ENCODE measurements at regions not wholly inside any gene's neighbourhood (a gene's known extent, or its start where the extent isn't known, plus 50 kb on each side); places are given as distances from the start of the nearest gene placed in this dataset.

DNA sequence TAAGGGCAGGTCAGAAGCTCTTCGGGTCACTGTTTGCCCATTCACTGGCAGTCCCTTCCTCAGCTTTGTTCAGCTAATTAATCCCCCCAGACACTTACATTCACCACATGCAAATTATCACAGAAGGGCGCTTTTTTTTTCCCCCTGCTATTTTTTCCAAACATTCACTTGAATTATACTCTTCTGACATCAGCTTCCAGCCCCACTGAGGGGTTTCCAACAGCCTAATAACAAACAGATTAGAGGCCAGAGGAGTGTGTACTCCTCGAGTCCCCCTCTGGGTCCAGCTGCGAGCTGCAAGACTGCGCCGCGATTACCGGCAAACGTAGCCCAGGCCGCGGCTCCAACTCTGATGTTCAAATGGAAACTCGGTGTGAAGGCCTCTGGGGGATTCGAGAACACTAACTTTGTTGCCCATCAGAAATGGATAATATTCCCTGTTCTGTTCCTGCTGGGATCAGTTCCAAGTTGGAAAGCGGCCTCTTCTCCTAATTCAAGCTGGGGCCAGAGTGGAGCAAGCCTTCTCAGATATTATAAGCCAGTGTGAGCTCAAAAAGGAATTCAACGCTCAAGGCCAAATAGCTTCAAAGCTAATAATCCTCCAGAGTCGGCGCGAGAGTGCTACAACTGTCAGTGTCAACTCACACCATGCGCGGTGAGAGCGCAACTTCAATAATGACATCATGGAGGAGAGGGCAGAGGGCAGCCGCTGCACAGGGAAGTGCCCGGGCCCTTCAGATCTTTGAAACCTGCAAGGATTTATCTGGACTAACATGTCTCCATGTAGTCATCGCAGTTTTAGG, 560.8 kb downstream of the BNC2 start:
- POLR2A ChIA-PET, result no interaction called here
- TF ChIP-seq FOXA1 (IDR thresholded peaks at IDR 0.05) (no peak), SP1 (IDR thresholded peaks at IDR 0.05) (no peak), ZNF384 (IDR thresholded peaks at IDR 0.05) (no peak), NFRKB (IDR thresholded peaks at IDR 0.05) (no peak)
- TF ChIP-seq, protein P1, sequence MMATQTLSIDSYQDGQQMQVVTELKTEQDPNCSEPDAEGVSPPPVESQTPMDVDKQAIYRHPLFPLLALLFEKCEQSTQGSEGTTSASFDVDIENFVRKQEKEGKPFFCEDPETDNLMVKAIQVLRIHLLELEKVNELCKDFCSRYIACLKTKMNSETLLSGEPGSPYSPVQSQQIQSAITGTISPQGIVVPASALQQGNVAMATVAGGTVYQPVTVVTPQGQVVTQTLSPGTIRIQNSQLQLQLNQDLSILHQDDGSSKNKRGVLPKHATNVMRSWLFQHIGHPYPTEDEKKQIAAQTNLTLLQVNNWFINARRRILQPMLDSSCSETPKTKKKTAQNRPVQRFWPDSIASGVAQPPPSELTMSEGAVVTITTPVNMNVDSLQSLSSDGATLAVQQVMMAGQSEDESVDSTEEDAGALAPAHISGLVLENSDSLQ (IDR thresholded peaks at IDR 0.05), result no peak
- CTCF ChIA-PET, result no interaction called here
- no peak for DNase-seq (ENCODE audit: extremely low spot score)

DNA sequence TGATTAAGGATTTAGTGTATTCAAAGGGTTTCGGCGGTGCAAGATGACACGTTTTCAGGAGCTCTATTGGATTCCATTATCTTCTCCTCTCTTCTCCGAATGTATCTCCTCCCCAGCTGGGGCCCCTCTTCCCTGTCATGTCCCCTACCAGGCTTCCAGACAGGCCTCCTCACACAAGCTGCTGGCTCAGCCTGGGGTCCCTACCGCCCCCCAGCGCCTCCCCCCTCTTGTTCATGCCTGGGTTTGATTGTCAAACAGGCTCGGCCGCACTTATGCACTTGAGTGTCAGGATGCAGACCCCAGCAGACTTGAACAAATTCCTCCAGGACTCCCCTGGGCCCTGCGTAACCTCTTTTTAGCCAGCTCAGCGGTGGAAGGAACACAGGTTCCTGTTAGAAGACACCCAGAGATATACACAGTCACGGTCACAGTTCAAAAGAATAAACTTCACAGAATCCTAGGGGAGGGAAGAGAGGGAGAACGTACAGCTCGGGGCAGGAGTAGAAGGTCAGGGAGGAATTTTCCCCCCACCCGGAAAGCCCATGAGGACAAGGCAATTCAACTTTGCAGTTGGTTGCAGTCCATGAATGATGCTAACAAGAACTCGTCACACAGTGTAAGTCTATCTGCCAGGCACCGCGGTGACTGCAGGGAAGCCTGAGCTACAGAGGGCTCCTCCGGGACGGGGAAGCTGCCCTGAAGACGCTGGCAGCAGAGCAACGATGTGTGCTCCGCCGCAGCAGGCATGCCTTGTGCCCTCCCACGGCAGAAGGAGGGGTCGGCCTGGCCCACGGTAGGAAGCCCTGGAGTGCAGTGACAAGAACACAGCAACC, 560.0 kb downstream of the BNC2 start:
- DNase-seq (ENCODE audit: extremely low spot score), result no peak
- ChIA-PET CTCF (no interaction called here), POLR2A (no interaction called here)

DNA sequence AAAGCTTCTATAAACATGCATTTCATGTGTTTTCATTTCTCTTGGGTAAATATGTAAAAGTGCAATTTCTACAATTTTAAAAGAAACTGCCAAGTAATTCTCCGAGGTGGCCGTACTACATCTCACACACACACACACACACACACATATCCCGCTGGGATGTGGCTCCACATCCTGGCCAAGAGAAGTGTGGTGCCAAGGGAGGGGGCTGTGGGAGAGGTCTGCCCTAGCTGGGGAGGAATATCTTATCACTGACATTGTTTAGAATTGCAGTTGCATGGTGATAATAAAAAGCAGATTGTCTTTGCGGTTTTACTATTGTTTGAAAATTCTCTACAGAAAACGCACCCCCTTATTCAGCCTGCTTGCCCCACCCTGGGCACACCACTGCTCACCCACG, 558.4 kb downstream of the BNC2 start:
- no peak for DNase-seq (ENCODE audit: extremely low spot score)
- ChIA-PET POLR2A (no interaction called here), CTCF (no interaction called here)
- TF ChIP-seq L3MBTL2 (conservative IDR thresholded peaks at IDR 0.05) (no peak), ARNT (IDR thresholded peaks at IDR 0.05) (no peak), LEF1 (IDR thresholded peaks at IDR 0.05; ENCODE audit: borderline replicate concordance) (no peak), SP1 (IDR thresholded peaks at IDR 0.05) (no peak), BHLHE40 (IDR thresholded peaks at IDR 0.05; ENCODE audit: borderline replicate concordance) (no peak), ELF4 (IDR thresholded peaks at IDR 0.05) (no peak), FOXK2 (IDR thresholded peaks at IDR 0.05) (no peak), NFRKB (IDR thresholded peaks at IDR 0.05) (no peak), ZNF384 (IDR thresholded peaks at IDR 0.05) (no peak), FOXM1 (IDR thresholded peaks at IDR 0.05; ENCODE audit: borderline replicate concordance) (no peak), FOXA1 (IDR thresholded peaks at IDR 0.05) (no peak), CTBP1 (IDR thresholded peaks at IDR 0.05; ENCODE audit: borderline replicate concordance) (no peak)
- TF ChIP-seq, protein P1 (IDR thresholded peaks at IDR 0.05), result no peak

More for the DNA sequence above, 560.0 kb downstream of the BNC2 start:
- TF ChIP-seq, protein P1 (IDR thresholded peaks at IDR 0.05), result no peak
- TF ChIP-seq HDGF (IDR thresholded peaks at IDR 0.05; ENCODE audit: borderline replicate concordance) (no peak), ELF4 (IDR thresholded peaks at IDR 0.05) (no peak), ARNT (IDR thresholded peaks at IDR 0.05) (no peak), SUZ12 (IDR thresholded peaks at IDR 0.05) (no peak), CTBP1 (IDR thresholded peaks at IDR 0.05; ENCODE audit: borderline replicate concordance) (no peak), ZNF384 (IDR thresholded peaks at IDR 0.05) (no peak), SP1 (IDR thresholded peaks at IDR 0.05) (no peak), LEF1 (IDR thresholded peaks at IDR 0.05; ENCODE audit: borderline replicate concordance) (no peak), NFRKB (IDR thresholded peaks at IDR 0.05) (no peak), FOXA1 (IDR thresholded peaks at IDR 0.05) (no peak), FOXK2 (IDR thresholded peaks at IDR 0.05) (no peak), BHLHE40 (IDR thresholded peaks at IDR 0.05; ENCODE audit: borderline replicate concordance) (no peak), FOXM1 (IDR thresholded peaks at IDR 0.05; ENCODE audit: borderline replicate concordance) (no peak), TARDBP (IDR thresholded peaks at IDR 0.05) (no peak), L3MBTL2 (conservative IDR thresholded peaks at IDR 0.05) (no peak)

DNA sequence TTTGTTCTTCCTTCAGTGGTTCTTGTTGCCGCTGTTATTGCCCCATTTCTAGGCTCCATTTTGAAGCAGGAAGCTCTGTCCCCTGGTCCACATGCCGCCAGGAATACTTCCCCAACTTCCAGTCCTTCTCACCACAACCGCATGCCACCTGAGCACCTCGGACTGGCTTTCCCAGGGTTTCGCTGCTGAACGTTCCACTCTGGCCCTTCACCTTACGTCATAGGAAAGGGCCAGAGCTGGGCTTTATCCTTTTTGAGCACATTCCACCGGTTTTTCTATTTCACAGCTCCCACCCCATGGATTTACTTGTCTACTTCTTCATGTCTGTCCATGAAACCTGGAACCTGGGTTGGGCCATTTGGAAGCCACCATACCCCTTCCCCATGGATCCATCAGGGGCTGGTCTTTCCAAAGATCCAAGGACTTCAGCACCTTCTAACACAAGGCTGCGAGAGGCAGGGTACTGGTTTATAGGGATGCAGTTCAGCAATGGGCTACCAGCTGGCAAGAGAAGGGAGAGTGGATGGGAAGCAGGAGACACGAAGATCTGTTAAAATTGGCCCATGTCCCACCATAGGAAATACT, 557.4 kb downstream of the BNC2 start:
- ChIA-PET CTCF (no interaction called here), POLR2A (no interaction called here)
- DNase-seq (ENCODE audit: extremely low spot score), result no peak
- no peak for TF ChIP-seq ELF4 (IDR thresholded peaks at IDR 0.05)
- no peak for TF ChIP-seq SP1 (IDR thresholded peaks at IDR 0.05)
- TF ChIP-seq ARNT (IDR thresholded peaks at IDR 0.05), result no peak
- TF ChIP-seq TARDBP (IDR thresholded peaks at IDR 0.05), result no peak
- TF ChIP-seq, protein P1 (IDR thresholded peaks at IDR 0.05), result no peak
- TF ChIP-seq HDGF (IDR thresholded peaks at IDR 0.05; ENCODE audit: borderline replicate concordance), result no peak
- TF ChIP-seq NFRKB (IDR thresholded peaks at IDR 0.05), result no peak
- no peak for TF ChIP-seq FOXM1 (IDR thresholded peaks at IDR 0.05; ENCODE audit: borderline replicate concordance)
- no peak for TF ChIP-seq BHLHE40 (IDR thresholded peaks at IDR 0.05; ENCODE audit: borderline replicate concordance)

DNA sequence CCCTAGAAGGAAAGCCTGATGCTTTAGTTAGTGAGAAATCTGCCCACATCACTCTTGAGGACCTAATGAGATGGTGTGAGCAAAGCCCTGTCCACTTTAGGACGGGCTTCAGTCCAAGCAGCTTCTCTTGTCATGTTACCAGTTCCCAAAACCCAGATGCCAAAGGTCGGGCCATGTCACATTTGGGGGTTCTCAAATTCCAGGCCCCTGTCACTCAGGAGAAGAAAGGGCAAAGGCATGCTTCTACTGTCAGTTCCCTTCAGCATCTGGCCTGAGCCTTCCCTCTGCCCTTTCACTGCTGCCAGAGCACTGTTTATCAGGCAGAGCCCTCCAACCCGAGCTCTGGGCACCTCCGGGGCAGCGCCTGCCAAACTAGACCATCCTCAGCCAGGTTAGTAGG, 556.0 kb downstream of the BNC2 start:
- DNase-seq (ENCODE audit: extremely low spot score), result no peak
- ChIA-PET POLR2A (no interaction called here), CTCF (no interaction called here)
- no peak for TF ChIP-seq TARDBP (IDR thresholded peaks at IDR 0.05)
- no peak for TF ChIP-seq L3MBTL2 (conservative IDR thresholded peaks at IDR 0.05)
- no peak for TF ChIP-seq FOXK2 (IDR thresholded peaks at IDR 0.05)
- TF ChIP-seq SP1 (IDR thresholded peaks at IDR 0.05), result no peak
- TF ChIP-seq, protein P1 (IDR thresholded peaks at IDR 0.05), result no peak
- TF ChIP-seq ELF4 (IDR thresholded peaks at IDR 0.05), result no peak
- no peak for TF ChIP-seq LEF1 (IDR thresholded peaks at IDR 0.05; ENCODE audit: borderline replicate concordance)
